Lung (tissue), 11 donors: ENCODE measurements at regions not wholly inside any gene's neighbourhood (a gene's known extent, or its start where the extent isn't known, plus 50 kb on each side); places are given as distances from the start of the nearest gene placed in this dataset.
"Not testable (repeated sequence)": the region's sequence is repeated elsewhere in the genome, so short reads cannot be mapped to it uniquely, and the experiment has no call there.

Experiments
- ATAC-seq: fragments of 200-7000 bp; cut with Tn5 transposase; one replicate; pipeline ENCODE4 v1.9.1; 2020; ENCODE audit warnings: moderate number of reproducible peaks; ENCODE audit not compliant: insufficient read depth, low FRiP score
- DNase-seq, 3 donors: peaks; one replicate each; pipeline ENCODE4 v3.0.0-alpha.2; 2013 to 2017
- H3K27ac ChIP-seq, 2 donors: one replicate each; pipeline ENCODE4 v1.5.1; 2013; ENCODE audit warnings: mild to moderate bottlenecking in 2 of 2, moderate library complexity in 2 of 2, control low read depth in 1 of 2, inconsistent platforms in 1 of 2, low read depth in 1 of 2, low read length in 1 of 2
- H3K27me3 ChIP-seq, 3 donors: one replicate each; pipeline ENCODE4 v1.5.1; 2013; ENCODE audit warnings: low read length in 2 of 3; ENCODE audit not compliant: control insufficient read depth in 3 of 3, insufficient read depth in 3 of 3
- H3K36me3 ChIP-seq, 4 donors: one replicate each; pipeline ENCODE4 v1.5.1; 2013; ENCODE audit warnings: low read length in 4 of 4, mild to moderate bottlenecking in 1 of 4, moderate library complexity in 1 of 4; ENCODE audit not compliant: control insufficient read depth in 4 of 4, insufficient read depth in 4 of 4
- H3K4me1 ChIP-seq, 5 donors: one replicate each; pipeline ENCODE4 v1.5.1; 2013; ENCODE audit warnings: low read length in 5 of 5, mild to moderate bottlenecking in 2 of 5, moderate library complexity in 1 of 5; ENCODE audit not compliant: control insufficient read depth in 5 of 5, insufficient read depth in 5 of 5
- H3K4me3 ChIP-seq: one replicate; pipeline ENCODE4 v1.5.1; 2013; ENCODE audit warnings: mild to moderate bottlenecking, control low read depth, moderate library complexity
- H3K9ac ChIP-seq, 2 donors: one replicate each; pipeline ENCODE4 v1.5.1; 2013; ENCODE audit warnings: low read length in 2 of 2, control low read depth in 1 of 2; ENCODE audit not compliant: insufficient read depth in 1 of 2
- H3K9me3 ChIP-seq, 4 donors: one replicate each; pipeline ENCODE4 v1.5.1; 2013; ENCODE audit warnings: low read length in 3 of 4, mild to moderate bottlenecking in 1 of 4, moderate library complexity in 1 of 4; ENCODE audit not compliant: control insufficient read depth in 4 of 4, insufficient read depth in 3 of 4
- CTCF ChIP-seq: IDR thresholded peaks from 2 replicates; pipeline ENCODE4 v1.5.1; 2012; ENCODE audit warnings: mild to moderate bottlenecking; ENCODE audit errors: control extremely low read depth, extremely low read depth
- WGBS, 2 donors: extraction: QIAGEN DNeasy Blood & Tissue Kit; methylation state at CpG; one replicate each; pipeline ENCODE4 v1.1.7; 2013; 5-methylcytosine and 5-hydroxymethylcytosine counted together
- donor health status: control.
- donor health status: control.
- donor health status: Bipolar disorder and iron deficiency.
- donor health status: healthy.
- donor health status: DM: yes; HTN: yes; CAD: no.

GRCh38 chr12:84036912-84037311 is 875.7 kb downstream of the SLC6A15 start:
- Histone ChIP-seq H3K27me3 (no peaks in the 10 kb centered on the region), H3K9ac (no peak overlapping the region), H3K36me3 (no peaks in the 10 kb centered on the region), H3K9me3 (peaks cover 0 to 10% (median 5%) of the 10 kb centered on the region in 4 donors), H3K4me1 (no peaks in the 10 kb centered on the region), H3K4me3 (no peak overlapping the region), H3K27ac (no peak overlapping the region)
- ATAC-seq (no peak), DNase-seq (no peak)
- TF ChIP-seq CTCF, result no peak
- 59 to 66% methylated on average over 3 of the region's 3 CpGs for WGBS, 2 donors

GRCh38 chr12:84035766-84036165 is 876.8 kb downstream of the SLC6A15 start:
- H3K9me3 ChIP-seq, result peaks cover 0 to 10% (median 4%) of the 10 kb centered on the region in 4 donors
- H3K36me3 ChIP-seq, result no peaks in the 10 kb centered on the region
- no peak overlapping the region for H3K9ac ChIP-seq
- 68 to 73% methylated on average over 3 of the region's 3 CpGs for WGBS, 2 donors
- H3K27ac ChIP-seq, result no peak overlapping the region
- H3K4me1 ChIP-seq, result no peaks in the 10 kb centered on the region
- H3K27me3 ChIP-seq, result no peaks in the 10 kb centered on the region
- TF ChIP-seq CTCF, result no peak
- H3K4me3 ChIP-seq, result no peak overlapping the region
- ATAC-seq (no peak), DNase-seq (no peak)

DNA sequence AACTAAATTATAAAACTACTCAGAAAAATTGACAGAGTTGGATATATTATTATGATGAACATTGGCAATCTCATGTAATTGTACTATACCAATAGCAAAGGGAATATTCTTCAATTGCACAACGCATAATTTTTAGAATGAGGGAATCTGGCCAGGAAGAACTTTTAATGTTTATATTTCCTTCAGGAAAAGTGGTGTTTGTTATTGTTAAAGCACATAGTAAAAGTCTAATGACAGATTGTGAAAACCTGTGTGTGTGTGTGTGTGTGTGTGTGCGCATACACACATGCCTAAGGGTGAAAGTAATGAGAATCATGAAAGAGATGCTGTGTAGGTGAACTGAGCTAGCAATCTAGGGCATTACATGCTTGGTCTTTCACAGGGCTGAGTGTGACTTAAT is 877.7 kb downstream of the SLC6A15 start:
- ATAC-seq (no peak), DNase-seq (peak in 2 of 3 donors; percentile 53 to 76)
- no peaks in the 10 kb centered on the region for H3K4me1 ChIP-seq
- no peak overlapping the region for H3K4me3 ChIP-seq
- no peak overlapping the region for H3K27ac ChIP-seq
- WGBS, 2 donors, result 23 to 35% methylated on average over 2 of the region's 2 CpGs
- H3K9me3 ChIP-seq, result peaks cover 0 to 10% (median 4%) of the 10 kb centered on the region in 4 donors
- H3K9ac ChIP-seq, result no peak overlapping the region
- TF ChIP-seq CTCF, result no peak
- H3K36me3 ChIP-seq, result no peaks in the 10 kb centered on the region
- H3K27me3 ChIP-seq, result no peaks in the 10 kb centered on the region

GRCh38 chr12:84033162-84033561 is 879.4 kb downstream of the SLC6A15 start:
- no peaks in the 10 kb centered on the region for H3K36me3 ChIP-seq
- no peak overlapping the region for H3K4me3 ChIP-seq
- H3K27me3 ChIP-seq, result no peaks in the 10 kb centered on the region
- H3K9me3 ChIP-seq, result peaks cover 0 to 10% (median 4%) of the 10 kb centered on the region in 4 donors
- ATAC-seq (no peak), DNase-seq (no peak)
- H3K27ac ChIP-seq, result no peak overlapping the region
- 79 to 82% methylated on average over 8 of the region's 8 CpGs for WGBS, 2 donors
- TF ChIP-seq CTCF, result no peak
- no peaks in the 10 kb centered on the region for H3K4me1 ChIP-seq
- no peak overlapping the region for H3K9ac ChIP-seq

DNA sequence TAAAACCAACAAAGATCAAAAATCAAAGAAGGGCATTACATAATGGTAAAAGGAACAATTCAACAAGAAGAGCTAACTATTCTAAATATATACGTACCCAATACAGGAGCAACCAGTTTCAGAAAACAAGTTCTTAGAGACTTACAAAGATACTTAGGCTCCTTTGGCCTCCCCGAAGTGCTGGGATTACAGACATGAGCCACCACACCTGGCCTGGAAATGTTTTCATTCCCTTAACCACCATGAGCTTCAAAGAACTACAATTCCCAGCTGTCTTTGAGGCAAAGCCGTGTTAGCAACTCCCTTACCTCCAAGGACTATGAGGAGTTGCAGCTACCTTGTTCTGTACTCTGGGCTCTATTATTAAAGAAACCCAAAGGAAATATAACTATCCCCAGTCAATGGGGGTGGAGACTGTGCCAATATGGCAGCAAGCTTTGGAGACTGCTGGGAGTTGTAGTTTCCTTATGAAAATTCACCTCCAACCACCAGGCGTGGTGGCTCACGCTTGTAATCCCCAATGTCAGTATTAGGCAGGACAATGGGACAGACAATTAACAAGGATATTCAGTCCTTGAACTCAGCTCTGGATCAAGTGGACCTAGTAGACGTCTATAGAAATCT is 893.9 kb downstream of the SLC6A15 start:
- not testable (repeated sequence) for H3K4me1 ChIP-seq, H3K9me3 ChIP-seq, ATAC-seq, H3K36me3 ChIP-seq, H3K27me3 ChIP-seq, H3K9ac ChIP-seq, DNase-seq, H3K4me3 ChIP-seq, H3K27ac ChIP-seq
- WGBS, 2 donors, result 83% methylated on average over 6 of the region's 6 CpGs
